Astrocyte (in vitro differentiated cells and primary cell): ENCODE measurements at regions not wholly inside any gene's neighbourhood (a gene's known extent, or its start where the extent isn't known, plus 50 kb on each side); places are given as distances from the start of the nearest gene placed in this dataset.

Experiments used
- CTCF ChIP-seq: IDR thresholded peaks from 2 replicates; pipeline ENCODE4 v1.5.1; 2011; ENCODE audit warnings: low read depth, mild to moderate bottlenecking, inconsistent platforms, low read length, moderate library complexity; ENCODE audit not compliant: insufficient read depth
- EZH2 ChIP-seq: IDR thresholded peaks from 2 replicates; pipeline ENCODE4 v1.6.1; 2012; ENCODE audit warnings: mild to moderate bottlenecking, low read length, inconsistent platforms; ENCODE audit not compliant: insufficient read depth

GRCh38 chr17:77851921-77852320 is 106.6 kb upstream of the TNRC6C start:
- TF ChIP-seq CTCF: no peak
- TF ChIP-seq EZH2: no peak
